Head of caudate nucleus (tissue), 42 donors: ENCODE measurements at regions not wholly inside any gene's neighbourhood (a gene's known extent, or its start where the extent isn't known, plus 50 kb on each side); places are given as distances from the start of the nearest gene placed in this dataset.
A peak's percentile ranks its signal among the peaks of the same experiment; 100 is the strongest.
"Not testable (repeated sequence)": the region's sequence is repeated elsewhere in the genome, so short reads cannot be mapped to it uniquely, and the experiment has no call there.

Experiments used
- DNase-seq, 42 donors: peaks; one replicate each; pipeline versions ENCODE4 v3.0.0 to v3.0.0-alpha.2; 2020 to 2021; ENCODE audit warnings: mixed read lengths in 7 of 42
- intact Hi-C: fragments of 100-400 bp; cut with DNase I; formaldehyde crosslinking; loops from one replicate; pipeline ENCODE4 v1.15.0; 2022

DNA sequence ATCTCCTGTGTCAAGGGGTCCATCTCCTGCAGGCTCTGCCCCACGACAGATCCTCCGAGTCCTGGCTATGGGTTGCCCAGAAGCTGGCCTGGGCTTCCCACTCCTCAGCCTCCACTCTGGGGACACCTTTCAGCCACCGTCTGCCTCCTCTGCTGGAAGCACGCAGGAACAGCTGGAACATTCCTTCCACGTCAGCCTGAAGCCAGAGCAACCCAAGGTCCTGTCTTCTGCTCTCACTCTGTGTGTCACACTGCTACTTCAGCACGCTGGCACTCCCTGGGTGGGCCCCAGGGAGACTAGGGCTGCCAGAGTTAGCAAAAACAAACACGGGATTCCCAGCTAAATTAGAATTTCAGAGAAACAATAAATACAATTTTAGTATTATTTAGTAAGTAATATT is 148.8 kb downstream of the HRH4 start:
- no peak for DNase-seq
- intact Hi-C loops = no loop called here

DNA sequence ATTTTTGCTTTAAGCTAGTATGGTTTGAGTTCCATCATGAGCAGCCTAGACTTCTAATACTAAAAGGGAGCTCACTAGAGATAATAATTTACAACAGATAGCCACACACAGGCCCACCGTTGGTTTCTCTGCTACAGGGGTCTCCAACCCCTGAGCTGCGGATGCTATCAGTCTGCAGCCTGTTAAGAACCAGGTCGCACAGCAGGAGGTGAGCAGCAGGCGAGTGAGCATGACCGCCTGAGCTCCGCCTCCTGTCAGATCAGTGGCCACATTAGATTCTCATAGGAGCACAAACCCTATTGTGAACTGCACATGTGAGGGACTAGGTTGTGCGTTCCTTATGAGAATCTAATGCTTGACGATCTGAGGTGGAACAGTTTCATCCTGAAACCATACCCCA is 150.6 kb downstream of the HRH4 start:
- intact Hi-C loops = no loop called here
- DNase-seq = no peak

DNA sequence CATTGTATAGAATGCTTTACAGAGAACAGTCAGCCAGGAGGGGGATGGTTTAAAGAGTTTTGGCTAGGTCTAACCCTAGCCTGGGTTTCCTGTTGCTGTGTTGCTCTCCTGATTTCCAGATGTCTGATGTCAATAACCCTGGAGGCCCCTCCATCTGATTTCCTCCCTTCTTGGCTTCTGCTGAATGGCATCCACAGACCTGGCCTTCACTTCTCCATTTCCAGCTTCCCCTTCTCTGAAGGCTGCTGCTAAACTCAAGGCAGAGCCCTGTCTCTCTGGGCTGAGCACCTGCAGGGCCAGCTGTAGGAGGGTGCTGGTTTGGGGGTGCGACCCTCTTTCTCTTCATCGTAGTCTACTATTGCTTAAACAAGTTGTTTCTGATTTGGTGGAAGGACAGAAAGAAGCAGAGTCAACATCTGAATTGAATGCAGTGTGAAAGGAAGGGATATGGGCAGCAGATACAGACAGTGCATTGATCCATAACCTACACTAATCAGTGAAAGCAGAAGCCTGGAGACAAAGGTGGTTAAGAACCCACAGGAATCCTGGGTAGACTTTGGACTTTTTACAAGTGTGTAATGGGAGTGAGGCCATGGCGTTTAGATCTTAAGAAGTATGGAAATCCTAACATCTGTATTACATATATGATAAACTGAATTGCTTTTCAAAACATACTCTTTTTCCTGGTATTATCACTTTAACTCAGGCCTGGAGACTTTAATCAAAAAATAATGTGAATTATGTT is 153.6 kb downstream of the HRH4 start:
- no peak for DNase-seq
- intact Hi-C loops = no loop called here

DNA sequence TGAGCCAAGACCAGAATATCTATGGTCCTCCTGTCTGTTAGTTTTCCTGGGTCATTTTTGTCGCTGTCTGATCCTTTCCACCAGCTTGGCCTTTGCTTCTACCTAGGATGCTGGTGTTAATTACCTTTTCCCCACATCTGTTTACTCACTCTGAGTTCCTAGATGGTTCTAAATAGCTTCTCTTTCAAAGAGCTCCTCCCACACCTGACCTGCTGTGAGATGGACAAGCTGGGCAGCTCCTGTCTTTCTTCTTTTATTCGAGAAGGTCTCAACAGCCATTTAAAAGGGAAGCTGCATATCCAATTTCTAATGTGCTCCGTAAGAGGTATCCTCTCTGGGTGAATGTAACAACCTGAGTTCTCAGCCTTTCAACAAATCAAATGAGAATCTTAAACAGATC is 156.2 kb downstream of the HRH4 start:
- intact Hi-C loops = no loop called here
- DNase-seq = no peak

DNA sequence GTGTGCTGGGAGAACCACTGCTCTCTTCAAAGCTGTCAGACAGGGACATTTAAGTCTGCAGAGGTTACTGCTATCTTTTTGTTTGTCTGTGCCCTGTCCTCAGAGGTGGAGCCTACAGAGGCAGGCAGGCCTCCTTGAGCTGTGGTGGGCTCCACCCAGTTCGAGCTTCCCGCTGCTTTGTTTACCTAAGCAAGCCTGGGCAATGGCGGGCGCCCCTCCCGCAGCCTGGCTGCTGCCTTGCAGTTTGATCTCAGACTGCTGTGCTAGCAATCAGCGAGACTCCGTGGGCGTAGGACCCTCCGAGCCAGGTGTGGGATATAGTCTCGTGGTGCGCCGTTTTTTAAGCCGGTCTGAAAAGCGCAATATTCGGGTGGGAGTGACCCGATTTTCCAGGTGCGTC is 164.0 kb downstream of the HRH4 start:
- intact Hi-C loops, DNase-seq: not testable (repeated sequence)

DNA sequence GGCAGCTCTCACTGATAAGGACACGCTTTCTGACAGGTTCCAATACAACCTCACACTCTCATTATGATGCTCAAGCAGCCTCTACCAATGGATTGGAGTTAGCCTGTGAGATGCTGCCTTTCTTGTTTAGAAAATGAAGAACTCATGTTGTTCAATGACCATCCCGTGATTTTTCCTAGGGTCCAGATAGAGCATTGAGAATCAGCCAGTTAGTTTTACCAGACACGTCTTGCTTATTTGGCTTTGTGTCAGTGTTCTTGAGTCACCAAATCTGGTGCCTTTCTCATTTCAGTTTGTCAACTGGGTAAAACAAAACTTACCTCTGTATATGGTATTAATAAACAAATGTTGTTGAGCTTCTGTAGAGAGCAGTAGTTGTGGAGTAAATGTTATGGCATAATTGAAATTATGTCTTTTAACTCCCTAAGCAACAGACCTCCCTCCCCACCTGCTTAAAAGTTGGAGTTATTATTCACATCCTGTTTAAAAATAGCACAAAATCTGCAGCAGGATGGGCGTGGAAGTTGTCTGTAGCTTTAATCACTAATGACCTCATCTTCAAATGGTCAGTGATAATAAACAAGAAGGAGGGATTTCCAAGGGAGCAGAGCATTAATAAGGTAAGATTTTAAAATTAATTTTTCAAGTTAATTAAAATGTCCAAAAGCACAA is 167.3 kb downstream of the HRH4 start:
- intact Hi-C loops = no loop called here

DNA sequence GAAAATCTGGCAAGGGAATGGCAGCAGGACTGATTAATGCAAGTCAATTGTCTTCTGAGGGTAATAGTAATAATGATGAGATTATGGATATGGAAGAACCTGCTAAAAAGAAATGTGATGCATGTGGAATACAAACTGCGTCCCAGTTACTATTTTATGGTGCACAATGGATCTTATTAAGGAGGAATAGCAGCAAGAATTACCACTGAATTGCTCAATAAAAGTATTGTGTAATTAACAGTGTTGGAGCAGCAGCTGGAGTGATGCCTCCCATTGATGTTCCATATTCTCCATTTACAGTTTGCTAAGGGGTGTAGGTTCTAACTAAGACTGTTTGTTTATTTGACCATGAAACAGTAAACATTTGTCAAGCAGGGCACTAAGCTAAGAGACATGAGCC is 167.9 kb downstream of the HRH4 start:
- no peak for DNase-seq
- intact Hi-C loops = no loop called here

More for the DNA sequence above, 167.3 kb downstream of the HRH4 start:
- DNase-seq = no peak

DNA sequence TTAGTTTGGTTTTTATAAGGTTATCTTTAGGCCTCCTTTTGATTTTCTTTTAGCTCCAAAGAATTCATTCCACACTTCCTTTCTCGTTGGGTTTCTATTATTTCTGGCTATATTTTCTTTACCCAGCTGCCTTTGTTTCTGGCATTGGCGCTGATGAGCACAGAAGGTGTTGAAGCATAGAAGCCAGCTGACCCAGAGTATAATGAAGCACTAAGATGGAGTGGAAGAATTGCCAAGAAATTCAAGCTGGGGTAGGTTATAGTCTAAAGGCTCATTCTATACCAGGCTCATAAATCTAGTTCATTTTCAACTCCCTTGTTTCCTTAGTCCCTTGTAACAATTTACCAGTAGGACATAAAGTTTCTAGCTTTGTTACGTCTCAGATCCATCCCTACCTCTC is 169.5 kb downstream of the HRH4 start:
- DNase-seq = no peak

DNA sequence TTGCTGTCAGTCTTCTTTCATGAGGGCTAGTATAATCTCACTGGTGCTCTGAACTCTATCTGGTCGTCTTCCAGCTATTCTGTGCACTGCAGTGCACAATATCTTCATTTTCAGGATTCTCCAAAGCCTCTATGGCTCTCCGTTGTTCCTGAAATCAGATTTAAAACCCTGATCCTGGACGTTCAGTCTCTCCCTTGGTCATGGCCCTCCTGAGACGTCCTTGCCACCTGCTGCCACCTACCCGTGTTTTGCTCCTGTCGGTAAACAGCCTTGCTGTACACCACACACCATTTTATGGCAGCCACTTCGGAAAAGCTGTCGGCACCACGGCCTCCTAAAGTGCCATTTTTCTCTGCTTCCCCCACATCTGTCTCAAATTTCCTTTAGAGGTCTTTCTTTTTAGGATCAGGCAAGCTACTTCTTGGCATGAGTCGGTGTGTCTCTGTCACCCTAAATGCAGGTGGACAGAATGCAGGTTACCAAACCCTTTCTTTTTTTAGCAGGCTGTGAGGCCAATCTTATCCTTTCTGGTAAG is 170.0 kb downstream of the HRH4 start:
- no peak for DNase-seq

More for the DNA sequence above, 169.5 kb downstream of the HRH4 start:
- intact Hi-C loops = no loop called here

DNA sequence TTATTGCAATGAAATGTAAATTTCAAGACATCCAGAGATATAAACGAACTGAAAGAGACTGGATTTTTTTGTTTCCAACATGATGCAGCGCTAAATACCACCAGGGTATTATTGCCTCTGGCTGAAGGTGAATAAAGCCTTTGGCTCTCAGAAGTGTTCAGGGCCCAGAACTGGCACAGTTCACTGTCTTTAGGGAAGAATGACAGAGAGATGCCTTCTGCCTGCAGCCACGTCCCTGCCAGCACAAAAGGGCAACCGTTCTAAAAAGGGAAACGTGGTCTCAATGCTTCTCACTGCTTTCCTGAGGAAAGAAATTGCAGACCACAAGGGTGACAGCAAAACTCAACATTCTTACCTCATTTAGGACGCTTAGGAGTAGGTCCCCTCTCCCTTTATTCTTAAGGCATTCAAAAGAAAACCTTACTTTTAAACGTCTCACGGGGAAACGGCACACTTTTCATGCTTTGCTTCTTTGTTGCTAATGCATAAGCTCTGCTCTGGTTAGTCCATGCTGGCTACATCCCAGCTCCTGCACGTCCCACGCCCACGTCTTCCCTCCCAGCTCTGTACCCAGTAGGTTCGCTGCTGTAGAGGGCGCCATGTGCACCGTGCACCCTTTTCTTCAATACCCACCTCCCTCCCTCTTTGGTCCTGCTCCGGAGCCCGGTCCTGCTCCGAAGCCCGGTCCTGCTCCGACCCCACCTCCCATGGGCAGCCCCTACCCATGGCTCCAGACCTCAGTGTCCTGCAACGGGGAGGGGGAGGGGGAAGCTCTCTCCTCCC is 171.0 kb downstream of the HRH4 start:
- intact Hi-C loops = no loop called here

More for the DNA sequence above, 170.0 kb downstream of the HRH4 start:
- intact Hi-C loops = no loop called here

DNA sequence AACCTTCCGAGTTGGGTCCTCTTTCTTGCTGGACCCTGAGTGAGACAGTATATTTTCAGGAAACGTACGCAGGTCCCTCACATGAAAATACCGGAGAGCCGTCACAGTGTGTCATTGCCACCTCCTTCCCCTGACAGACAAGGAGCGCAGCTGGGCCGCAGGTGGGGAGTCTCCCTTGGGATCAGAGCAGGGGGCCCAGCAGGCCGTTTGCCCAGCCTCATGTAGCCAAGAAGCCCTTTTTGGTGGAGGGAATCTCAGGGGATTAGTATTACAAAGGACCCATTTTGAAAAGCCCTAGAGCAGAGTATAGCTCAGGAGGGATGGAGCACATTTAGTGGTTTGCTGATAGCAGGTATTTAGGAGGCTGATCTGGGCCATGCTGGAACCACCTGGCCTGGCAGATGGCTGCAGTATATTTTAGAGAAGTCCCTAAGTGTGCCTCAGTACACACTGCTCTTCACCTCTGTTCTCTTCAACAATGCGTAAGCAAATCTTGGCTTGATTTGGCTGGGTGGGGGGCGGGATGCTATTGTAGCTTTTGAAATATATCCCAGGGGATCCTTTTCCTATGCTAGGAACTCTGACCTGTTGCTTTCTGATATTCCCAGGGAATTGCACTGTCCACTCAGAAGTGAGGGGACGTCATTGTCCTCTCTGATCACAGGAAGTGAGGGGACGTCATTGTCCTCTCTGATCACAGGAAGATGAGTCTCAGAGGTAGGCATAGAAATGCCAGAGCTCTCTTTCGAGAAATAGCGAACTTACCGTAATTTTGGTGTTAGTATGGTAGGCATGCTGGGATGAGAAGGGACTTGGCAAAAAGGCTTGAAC is 171.9 kb downstream of the HRH4 start:
- DNase-seq = no peak
- intact Hi-C loops = no loop called here

More for the DNA sequence above, 171.0 kb downstream of the HRH4 start:
- no peak for DNase-seq

DNA sequence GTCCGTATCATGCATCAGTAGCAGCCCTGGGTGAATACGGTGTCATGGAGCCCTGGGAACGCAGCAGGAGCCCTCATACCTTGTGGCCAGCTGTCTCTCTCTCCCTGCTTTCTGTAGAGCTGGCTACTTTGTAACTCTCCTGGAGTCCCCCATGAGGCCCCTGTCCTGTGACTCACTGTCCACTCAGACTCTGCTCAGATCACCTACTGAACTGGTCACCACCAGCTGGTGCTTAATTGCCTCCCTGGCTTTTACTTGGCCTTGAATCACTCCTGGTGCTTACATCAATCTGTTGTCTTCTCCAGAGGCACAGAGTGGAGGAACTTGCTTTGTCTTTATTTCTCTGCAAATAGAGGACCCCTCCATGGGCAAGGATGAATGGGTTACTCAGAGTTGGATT is 172.7 kb downstream of the HRH4 start:
- intact Hi-C loops = no loop called here
- no peak for DNase-seq

DNA sequence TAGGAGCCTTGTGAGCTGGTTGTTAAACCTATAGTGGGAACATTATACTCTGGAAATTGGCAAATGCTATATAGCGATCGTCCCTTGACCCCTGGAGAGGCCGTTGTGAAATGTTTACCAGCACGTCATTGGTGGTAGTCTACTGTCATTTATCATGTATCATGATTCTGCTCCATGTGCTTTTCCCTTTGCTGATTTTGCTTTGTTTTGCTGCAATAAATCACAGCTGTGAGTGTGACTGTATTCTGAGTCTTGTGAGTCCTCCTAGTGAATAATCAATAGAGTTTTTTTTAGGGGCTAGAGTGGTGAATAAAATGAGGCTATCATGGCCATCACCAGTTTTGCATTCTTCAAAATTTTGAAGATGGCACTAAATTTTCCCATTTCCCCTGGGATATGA is 189.1 kb downstream of the HRH4 start:
- intact Hi-C loops = loop anchor here (10.0 kb wide), 1 partner anchor 55 kb away; no protein-coding TSS in a partner anchor
- DNase-seq = no peak

DNA sequence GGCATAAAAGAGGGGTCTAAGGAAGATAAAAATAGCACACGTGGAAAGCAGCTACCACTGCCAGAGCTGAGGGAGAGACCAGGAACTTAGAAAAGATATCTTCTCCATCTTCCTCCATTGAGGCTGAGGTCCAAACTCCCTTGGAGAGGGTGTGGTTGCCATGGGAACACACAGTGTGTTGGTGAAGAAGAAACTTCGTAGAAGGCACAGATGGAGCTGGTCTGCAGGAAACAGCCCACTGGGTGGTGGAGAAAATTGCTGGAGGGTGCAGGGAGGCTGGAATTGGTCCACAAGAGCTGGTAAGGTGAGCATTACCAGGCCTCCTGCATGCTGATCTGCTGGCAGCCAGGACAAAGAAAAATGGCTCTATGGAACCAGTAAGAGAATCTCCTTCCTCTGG is 191.0 kb downstream of the HRH4 start:
- peak in 1 of 42 donors; percentile 13 for DNase-seq
- intact Hi-C loops = no loop called here

DNA sequence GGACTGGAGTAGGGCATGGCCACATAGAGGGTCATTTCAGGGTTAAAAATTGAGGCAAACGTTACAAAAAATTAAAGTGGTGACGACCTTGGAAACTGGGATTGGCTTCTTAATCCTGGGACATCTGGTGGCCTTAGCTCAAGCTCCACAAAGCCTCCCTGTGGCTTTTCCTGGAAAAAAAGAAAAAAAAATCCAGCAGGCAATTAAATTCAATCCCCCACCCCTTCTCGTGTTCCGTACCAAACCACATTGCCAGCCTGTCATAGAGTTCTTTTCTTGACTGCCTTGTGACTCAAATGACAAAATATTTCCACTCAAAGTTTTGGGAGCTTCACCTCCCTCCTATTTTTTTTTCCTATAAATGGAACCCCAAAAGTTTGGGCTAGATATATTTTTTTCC is 195.6 kb downstream of the HRH4 start:
- intact Hi-C loops = no loop called here
- DNase-seq = no peak

DNA sequence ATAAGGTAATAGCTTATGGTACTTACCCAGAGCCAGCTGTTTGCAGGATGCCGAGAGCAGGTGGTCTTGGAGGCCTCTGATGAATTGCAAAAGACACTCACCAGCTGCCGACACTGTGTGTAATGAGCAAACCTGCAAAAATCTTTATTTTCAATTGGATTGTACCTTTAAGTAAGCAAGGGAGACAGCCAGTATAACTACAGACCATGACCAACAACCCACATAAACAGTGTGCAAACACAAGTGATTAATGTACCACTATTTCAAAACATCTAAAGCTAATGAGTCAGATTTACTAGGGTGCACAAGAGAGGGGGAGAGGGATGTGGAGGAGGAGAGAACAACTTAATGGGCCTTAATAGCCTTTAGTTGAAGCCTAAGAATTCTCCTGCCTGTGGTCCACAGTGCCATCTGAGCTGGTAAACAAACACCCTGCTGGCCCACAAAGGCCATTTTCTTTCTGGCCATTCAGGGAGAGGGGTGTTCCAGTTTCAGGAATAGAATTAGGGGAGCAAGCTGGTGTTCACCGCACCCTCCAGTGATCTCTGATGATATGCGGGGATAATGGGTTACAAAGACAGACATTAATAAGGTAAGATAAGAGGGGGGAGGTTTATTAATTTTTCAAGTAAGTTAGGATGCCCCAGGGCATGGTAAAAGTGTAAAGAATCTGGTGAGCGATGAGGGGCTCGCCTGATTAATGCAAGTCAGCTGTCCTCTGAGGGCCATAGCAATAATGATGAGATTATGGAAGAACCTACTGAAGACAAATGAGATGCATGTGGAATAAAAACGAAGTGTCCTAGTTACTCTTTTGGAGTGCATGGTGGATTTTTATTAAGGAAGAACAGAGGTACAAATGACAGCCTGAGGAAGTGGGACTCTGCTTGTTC is 196.4 kb downstream of the HRH4 start:
- intact Hi-C loops = no loop called here
- DNase-seq = peak in 1 of 42 donors; percentile 27

DNA sequence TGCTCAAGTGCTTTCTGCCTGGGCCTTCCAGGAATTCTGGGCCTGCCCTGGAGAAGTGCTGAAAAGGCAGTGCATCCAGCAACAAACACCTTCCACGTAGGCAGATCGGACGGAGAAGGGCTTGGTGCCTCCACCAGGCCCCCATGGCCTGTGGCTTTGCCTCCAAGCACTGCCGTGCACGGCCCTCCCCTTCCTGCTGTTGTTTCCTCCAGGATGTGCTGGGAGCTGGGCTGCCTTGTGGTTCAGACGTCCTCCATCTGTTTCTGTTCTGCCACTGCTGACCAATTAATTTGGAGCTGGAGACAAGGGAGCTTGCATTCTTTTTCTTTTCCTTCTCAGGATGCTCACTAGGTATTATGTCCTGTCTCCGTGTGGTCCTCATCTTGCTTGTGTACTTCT is 197.0 kb downstream of the HRH4 start:
- DNase-seq = no peak
- intact Hi-C loops = no loop called here

DNA sequence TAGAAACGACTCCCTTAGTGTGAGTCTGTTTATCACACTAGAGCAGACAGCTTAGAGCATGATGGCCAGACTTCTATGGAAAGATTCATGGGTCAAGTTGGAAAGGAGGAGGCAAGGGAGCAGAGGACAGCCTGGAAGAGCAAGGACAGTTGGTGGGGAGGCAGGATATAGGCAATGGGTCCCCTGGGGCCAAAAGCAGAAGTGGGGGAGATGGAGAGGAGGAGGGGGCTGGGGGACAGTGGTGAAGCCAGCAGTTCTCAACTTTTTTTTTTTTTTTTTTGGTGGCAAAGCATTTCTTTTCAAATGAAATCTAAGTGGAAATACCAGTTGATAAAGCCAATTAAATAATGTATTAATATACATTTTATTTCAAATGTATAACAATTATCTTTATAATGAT is 197.9 kb downstream of the HRH4 start:
- intact Hi-C loops = no loop called here
- no peak for DNase-seq
